ENCODE measurements at regions not wholly inside any gene's neighbourhood (a gene's known extent, or its start where the extent isn't known, plus 50 kb on each side); places are given as distances from the start of the nearest gene placed in this dataset.

DNA sequence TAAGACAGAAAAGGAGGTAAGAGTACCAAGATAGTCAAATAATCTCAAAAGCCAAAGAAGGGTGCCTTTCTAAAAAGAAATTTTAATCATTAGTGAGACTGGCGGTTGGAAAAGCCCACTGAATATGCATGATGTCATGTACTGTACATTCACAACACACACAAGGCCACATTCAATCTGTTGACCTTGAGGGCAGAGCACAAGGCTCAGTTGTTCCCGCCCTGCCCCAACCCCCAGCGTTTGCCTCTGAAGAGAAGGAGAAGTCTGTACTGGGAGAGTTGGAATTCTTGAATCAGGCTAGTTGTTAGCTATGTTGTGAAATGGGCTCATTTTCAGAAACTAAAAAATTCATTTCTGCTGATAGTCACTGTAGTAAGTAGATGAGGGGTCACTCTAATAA, 50.2 kb upstream of the NID2 start:
- Histone ChIP-seq H3K4me3 (ENCODE audit: insufficient read depth, low read length) (no peak overlapping the region), H3K79me2 (ENCODE audit: insufficient read depth, low read length) (no peaks in the 10 kb centered on the region), H3K36me3 (ENCODE audit: insufficient read depth, low read length) (no peaks in the 10 kb centered on the region), H3K27me3 (ENCODE audit: insufficient read depth, low read length) (no peaks in the 10 kb centered on the region), H3K9me3 (ENCODE audit: low read depth, low read length) (no peaks in the 10 kb centered on the region), H3K4me1 (ENCODE audit: insufficient read depth, low read length) (peaks cover 10% of the 10 kb centered on the region), H3K27ac (ENCODE audit: low read depth, low read length) (no peak overlapping the region), H4K20me1 (ENCODE audit: insufficient read depth, low read length) (no peaks in the 10 kb centered on the region), H3K4me2 (ENCODE audit: insufficient read depth, low read length) (no peak overlapping the region), H2AFZ (ENCODE audit: low read length) (no peak overlapping the region)
- TF ChIP-seq CTCF (IDR thresholded peaks at IDR 0.05; ENCODE audit: extremely low read depth, low read depth, low read length) = no peak
- DNase-seq (ENCODE audit: insufficient read length, low spot score, missing footprints) = no peak

All from osteoblast (primary cell).